SK-N-SH treated with all-trans-retinoic acid at 6 μM for 48 hours (cell line): ENCODE measurements at regions not wholly inside any gene's neighbourhood (a gene's known extent, or its start where the extent isn't known, plus 50 kb on each side); places are given as distances from the start of the nearest gene placed in this dataset.

Source experiments
- ATAC-seq: fragments of 200-7000 bp; cut with Tn5 transposase; 3 replicates; pipeline ENCODE4 v1.9.1; 2020; ENCODE audit warnings: mild to moderate bottlenecking, moderate library complexity
- BACH2 ChIP-seq: fragments of 250-450 bp; sonication (Bioruptor Pico); IDR thresholded peaks from 2 replicates; pipeline ENCODE4 v1.9.0; 2021; ENCODE audit warnings: mild to moderate bottlenecking, borderline replicate concordance
- CREB5 ChIP-seq: fragments of 250-450 bp; sonication (Bioruptor Pico); IDR thresholded peaks from 2 replicates; pipeline ENCODE4 v1.5.1; 2020; ENCODE audit warnings: low read depth, mild to moderate bottlenecking, moderate library complexity
- CSDC2 ChIP-seq: fragments of 250-450 bp; sonication (Bioruptor Pico); IDR thresholded peaks from 2 replicates; pipeline ENCODE4 v1.5.0; 2020; ENCODE audit warnings: mild to moderate bottlenecking, moderate library complexity
- CSRNP3 ChIP-seq: fragments of 250-450 bp; sonication (Bioruptor Pico); IDR thresholded peaks from 2 replicates; pipeline ENCODE4 v1.5.1; 2021; ENCODE audit warnings: mild to moderate bottlenecking, moderate library complexity
- ESRRG ChIP-seq: fragments of 250-450 bp; sonication (Bioruptor Pico); IDR thresholded peaks from 2 replicates; pipeline ENCODE4 v1.6.1; 2021; ENCODE audit warnings: mild to moderate bottlenecking
- GLIS3 ChIP-seq: fragments of 250-450 bp; sonication (Bioruptor Pico); IDR thresholded peaks from 2 replicates; pipeline ENCODE4 v1.5.0; 2020; ENCODE audit warnings: mild to moderate bottlenecking, moderate library complexity
- ISL1 ChIP-seq: fragments of 250-450 bp; sonication (Bioruptor Pico); IDR thresholded peaks from 2 replicates; pipeline ENCODE4 v2.1.2; 2022; ENCODE audit warnings: mild to moderate bottlenecking, moderate library complexity
- OSR1 ChIP-seq: fragments of 250-450 bp; sonication (Bioruptor Pico); IDR thresholded peaks from 2 replicates; pipeline ENCODE4 v1.8.0; 2022; ENCODE audit warnings: moderate library complexity, mild to moderate bottlenecking, inconsistent platforms
- PATZ1 ChIP-seq: fragments of 250-450 bp; sonication (Bioruptor Pico); IDR thresholded peaks from 2 replicates; pipeline ENCODE4 v1.8.0; 2020; ENCODE audit warnings: mild to moderate bottlenecking, moderate library complexity, borderline replicate concordance
- PPARA ChIP-seq: fragments of 250-450 bp; sonication (Bioruptor Pico); IDR thresholded peaks from 2 replicates; pipeline ENCODE4 v1.5.0; 2020; ENCODE audit warnings: mild to moderate bottlenecking, borderline replicate concordance
- RARB ChIP-seq: fragments of 250-450 bp; sonication (Bioruptor Pico); IDR thresholded peaks from 2 replicates; pipeline ENCODE4 v1.8.0; 2021; ENCODE audit warnings: mild to moderate bottlenecking, moderate library complexity
- SNAI2 ChIP-seq: fragments of 250-450 bp; sonication (Bioruptor Pico); IDR thresholded peaks from 2 replicates; pipeline ENCODE4 v1.5.0; 2020; ENCODE audit warnings: mild to moderate bottlenecking, moderate library complexity
- TCF4 ChIP-seq: fragments of 250-450 bp; sonication (Bioruptor Pico); IDR thresholded peaks from 2 replicates; pipeline ENCODE4 v1.8.0; 2021; ENCODE audit warnings: mild to moderate bottlenecking, moderate library complexity, borderline replicate concordance
- TOX ChIP-seq: fragments of 250-450 bp; sonication (Bioruptor Pico); IDR thresholded peaks from 2 replicates; pipeline ENCODE4 v1.8.0; 2021; ENCODE audit warnings: mild to moderate bottlenecking, moderate library complexity, borderline replicate concordance
- TSHZ2 ChIP-seq: fragments of 250-450 bp; sonication (Bioruptor Pico); IDR thresholded peaks from 2 replicates; pipeline ENCODE4 v1.5.0; 2020; ENCODE audit warnings: mild to moderate bottlenecking, moderate library complexity
- ZFP3 ChIP-seq: fragments of 250-450 bp; sonication (Bioruptor Pico); IDR thresholded peaks from 2 replicates; pipeline ENCODE4 v1.5.0; 2020; ENCODE audit warnings: mild to moderate bottlenecking, moderate library complexity
- ZFP30 ChIP-seq: fragments of 450-650 bp; formaldehyde crosslinking; IDR thresholded peaks from 2 replicates; pipeline ENCODE4 v1.5.0; 2022; ENCODE audit warnings: mild to moderate bottlenecking, moderate library complexity
- ZNF565 ChIP-seq: fragments of 450-650 bp; formaldehyde crosslinking; conservative IDR thresholded peaks from 2 replicates; pipeline ENCODE4 v1.5.0; 2020; ENCODE audit warnings: low read depth, mild to moderate bottlenecking, moderate library complexity
- ZNF70 ChIP-seq: fragments of 450-650 bp; formaldehyde crosslinking; IDR thresholded peaks from 2 replicates; pipeline ENCODE4 v1.5.0; 2020; ENCODE audit warnings: mild to moderate bottlenecking, moderate library complexity
- ZNF8 ChIP-seq: fragments of 450-650 bp; formaldehyde crosslinking; IDR thresholded peaks from 2 replicates; pipeline ENCODE4 v1.5.0; 2020; ENCODE audit warnings: mild to moderate bottlenecking, moderate library complexity

- TF ChIP-seq PATZ1 (no peak), ZNF8 (CRISPR knock-in tag) (no peak), OSR1 (CRISPR knock-in tag) (no peak)
Observed at GRCh38 chr6:113147544-113147943, 709.6 kb upstream of the MARCKS start (continued).

GRCh38 chr6:113148566-113148965, 708.6 kb upstream of the MARCKS start:
- no peak for ATAC-seq
- TF ChIP-seq CSDC2 (CRISPR knock-in tag) (no peak), ZNF70 (CRISPR knock-in tag) (no peak), PATZ1 (no peak), ESRRG (CRISPR knock-in tag) (no peak), ZNF8 (CRISPR knock-in tag) (no peak), TSHZ2 (CRISPR knock-in tag) (no peak), OSR1 (CRISPR knock-in tag) (no peak), TOX (CRISPR knock-in tag) (no peak), TCF4 (no peak), CREB5 (CRISPR knock-in tag) (no peak), ZFP3 (CRISPR knock-in tag) (no peak), CSRNP3 (CRISPR knock-in tag) (no peak), SNAI2 (no peak), ZNF565 (CRISPR knock-in tag) (no peak), BACH2 (CRISPR knock-in tag) (no peak), ISL1 (CRISPR knock-in tag) (no peak), PPARA (CRISPR knock-in tag) (no peak), ZFP30 (CRISPR knock-in tag) (no peak), GLIS3 (CRISPR knock-in tag) (no peak), RARB (no peak)
- TF ChIP-seq, all 23 proteins: peak for 0

GRCh38 chr6:113149511-113149910, 707.6 kb upstream of the MARCKS start:
- no peak for TF ChIP-seq PPARA (CRISPR knock-in tag)
- no peak for TF ChIP-seq ZNF565 (CRISPR knock-in tag)
- TF ChIP-seq TSHZ2 (CRISPR knock-in tag): no peak
- no peak for TF ChIP-seq RARB
- TF ChIP-seq TOX (CRISPR knock-in tag): no peak
- TF ChIP-seq, all 23 proteins: peak for 0
- no peak for ATAC-seq
